Common myeloid progenitor, CD34-positive (primary cell): ENCODE measurements at regions not wholly inside any gene's neighbourhood (a gene's known extent, or its start where the extent isn't known, plus 50 kb on each side); places are given as distances from the start of the nearest gene placed in this dataset.

Source experiments
- CTCF ChIA-PET: fragments of 350-600 bp; sonication (Branson Sonifier 250); formaldehyde crosslinking; loops from one replicate; lab custom pipeline; 2021; ENCODE audit warnings: antibody characterized with exemption; lab: Charles Lee
- POLR2A ChIA-PET: fragments of 350-600 bp; sonication (Branson Sonifier 250); formaldehyde crosslinking; loops from one replicate; lab custom pipeline; 2021; ENCODE audit warnings: antibody characterized with exemption; lab: Charles Lee
- DNase-seq, 3 donors: peaks; one replicate each; pipeline versions ENCODE4 v3.0.0 to v3.0.0-alpha.2; 2013
- H3K27ac ChIP-seq, 2 experiments: 1 replicate in 1 of 2; 2 replicates in 1 of 2; pipeline ENCODE4 v1.7.0; 2013; ENCODE audit warnings: inconsistent platforms in 2 of 2, low read length in 2 of 2, mild to moderate bottlenecking in 2 of 2, low read depth in 1 of 2, moderate library complexity in 1 of 2; ENCODE audit not compliant: severe bottlenecking in 2 of 2, insufficient read depth in 1 of 2, poor library complexity in 1 of 2
- H3K27me3 ChIP-seq, 5 experiments: replicated peaks in 2 of 5; 1 replicate in 3 of 5; 2 replicates in 2 of 5; pipeline versions ENCODE4 v1.6.1 to v1.7.0; 2013; ENCODE audit warnings: low read length in 4 of 5, mild to moderate bottlenecking in 2 of 5, moderate library complexity in 2 of 5, inconsistent platforms in 1 of 5; ENCODE audit not compliant: insufficient read depth in 5 of 5, control insufficient read depth in 4 of 5
- H3K36me3 ChIP-seq, 4 experiments: 1 replicate in 2 of 4; 2 replicates in 2 of 4; pipeline versions ENCODE4 v1.6.1 to v1.7.0; 2013; ENCODE audit warnings: low read length in 3 of 4, control low read depth in 1 of 4, mild to moderate bottlenecking in 1 of 4; ENCODE audit not compliant: control insufficient read depth in 4 of 4, insufficient read depth in 4 of 4
- H3K4me1 ChIP-seq, 4 experiments: 1 replicate in 3 of 4; 2 replicates in 1 of 4; pipeline versions ENCODE4 v1.6.1 to v1.7.1; 2013; ENCODE audit warnings: low read length in 3 of 4, mild to moderate bottlenecking in 3 of 4, control low read depth in 1 of 4, inconsistent platforms in 1 of 4, moderate library complexity in 1 of 4; ENCODE audit not compliant: control insufficient read depth in 4 of 4, insufficient read depth in 4 of 4; ENCODE audit errors: control extremely low read depth in 1 of 4
- H3K4me3 ChIP-seq, 7 experiments: 1 replicate in 4 of 7; 2 replicates in 3 of 7; pipeline versions ENCODE4 v1.5.1 to v1.7.0; 2013; ENCODE audit warnings: mild to moderate bottlenecking in 7 of 7, low read length in 6 of 7, moderate library complexity in 6 of 7, inconsistent platforms in 2 of 7, low read depth in 2 of 7, control low read depth in 1 of 7; ENCODE audit not compliant: insufficient read depth in 4 of 7, control insufficient read depth in 1 of 7; ENCODE audit errors: extremely low read depth in 1 of 7
- H3K9me3 ChIP-seq, 5 experiments: 1 replicate in 4 of 5; 2 replicates in 1 of 5; pipeline versions ENCODE4 v1.6.1 to v1.7.1; 2013; ENCODE audit warnings: low read length in 4 of 5, mild to moderate bottlenecking in 2 of 5, inconsistent platforms in 1 of 5, low read depth in 1 of 5, moderate library complexity in 1 of 5; ENCODE audit not compliant: control insufficient read depth in 4 of 5, insufficient read depth in 2 of 5; ENCODE audit errors: control extremely low read depth in 1 of 5
- WGBS: methylation state at CpG from one replicate; pipeline ENCODE4 v1.1.5; 2013; ENCODE audit not compliant: insufficient coverage; 5-methylcytosine and 5-hydroxymethylcytosine counted together

- H3K4me1 ChIP-seq: no peaks in the 10 kb centered on the region
- ChIA-PET POLR2A (no interaction called here), CTCF (no interaction called here)
- 100% methylated on average over 1 of the region's 4 CpGs for WGBS
- peaks cover 0 to 1% (median 0%) of the 10 kb centered on the region in 5 experiments for H3K9me3 ChIP-seq
- H3K27ac ChIP-seq: no peak overlapping the region
- no peak overlapping the region for H3K4me3 ChIP-seq
- no peaks in the 10 kb centered on the region for H3K36me3 ChIP-seq
- no peak for DNase-seq
- H3K27me3 ChIP-seq: no peaks in the 10 kb centered on the region
These were observed 368.1 kb downstream of the RPRM start for GRCh38 chr2:153110486-153110885.

GRCh38 chr2:153109793-153110192 is 368.8 kb downstream of the RPRM start:
- no peak overlapping the region for H3K4me3 ChIP-seq
- H3K36me3 ChIP-seq: no peaks in the 10 kb centered on the region
- no peak overlapping the region for H3K27ac ChIP-seq
- H3K27me3 ChIP-seq: no peaks in the 10 kb centered on the region
- CTCF ChIA-PET: no interaction called here
- H3K4me1 ChIP-seq: no peaks in the 10 kb centered on the region
- POLR2A ChIA-PET: no interaction called here
- H3K9me3 ChIP-seq: peaks cover 0 to 1% (median 0%) of the 10 kb centered on the region in 5 experiments
- no peak for DNase-seq
- no CpG with 5 or more reads among the region's 3 CpGs for WGBS

- no peak for DNase-seq
- Histone ChIP-seq H3K27ac (no peak overlapping the region), H3K36me3 (no peaks in the 10 kb centered on the region), H3K4me3 (no peak overlapping the region), H3K4me1 (no peaks in the 10 kb centered on the region), H3K9me3 (peaks cover 0 to 1% (median 0%) of the 10 kb centered on the region in 5 experiments), H3K27me3 (no peaks in the 10 kb centered on the region)
- CTCF ChIA-PET: no interaction called here
- WGBS: 100% methylated on average over 1 of the region's 1 CpG
- POLR2A ChIA-PET: no interaction called here
These were observed 371.6 kb downstream of the RPRM start for GRCh38 chr2:153106802-153107477.

GRCh38 chr2:153105829-153106578 is 372.6 kb downstream of the RPRM start:
- 100% methylated on average over 1 of the region's 2 CpGs for WGBS
- no peak for DNase-seq
- no peaks in the 10 kb centered on the region for H3K4me1 ChIP-seq
- H3K9me3 ChIP-seq: peaks cover 0 to 1% (median 0%) of the 10 kb centered on the region in 5 experiments
- H3K27ac ChIP-seq: no peak overlapping the region
- CTCF ChIA-PET: no interaction called here
- no peaks in the 10 kb centered on the region for H3K36me3 ChIP-seq
- H3K4me3 ChIP-seq: no peak overlapping the region
- no peaks in the 10 kb centered on the region for H3K27me3 ChIP-seq
- POLR2A ChIA-PET: no interaction called here

GRCh38 chr2:153101187-153101586 is 377.4 kb downstream of the RPRM start:
- no peak for DNase-seq
- 0% methylated on average over 1 of the region's 2 CpGs for WGBS
- no peak overlapping the region for H3K4me3 ChIP-seq
- H3K4me1 ChIP-seq: no peaks in the 10 kb centered on the region
- no peak overlapping the region for H3K27ac ChIP-seq
- no peaks in the 10 kb centered on the region for H3K9me3 ChIP-seq
- ChIA-PET CTCF (no interaction called here), POLR2A (no interaction called here)
- H3K27me3 ChIP-seq: no peaks in the 10 kb centered on the region
- no peaks in the 10 kb centered on the region for H3K36me3 ChIP-seq

GRCh38 chr2:153100151-153100550 is 378.4 kb downstream of the RPRM start:
- Histone ChIP-seq H3K4me1 (no peaks in the 10 kb centered on the region), H3K36me3 (no peaks in the 10 kb centered on the region), H3K27me3 (no peaks in the 10 kb centered on the region), H3K4me3 (no peak overlapping the region), H3K9me3 (no peaks in the 10 kb centered on the region), H3K27ac (no peak overlapping the region)
- POLR2A ChIA-PET: no interaction called here
- CTCF ChIA-PET: no interaction called here
- no peak for DNase-seq

GRCh38 chr2:153098073-153098472 is 379.7 kb downstream of the ARL6IP6 start:
- ChIA-PET POLR2A (no interaction called here), CTCF (no interaction called here)
- no peaks in the 10 kb centered on the region for H3K9me3 ChIP-seq
- no peaks in the 10 kb centered on the region for H3K27me3 ChIP-seq
- H3K27ac ChIP-seq: no peak overlapping the region
- no peak overlapping the region for H3K4me3 ChIP-seq
- no peaks in the 10 kb centered on the region for H3K36me3 ChIP-seq
- H3K4me1 ChIP-seq: no peaks in the 10 kb centered on the region
- no peak for DNase-seq
